ENCODE measurements at regions not wholly inside any gene's neighbourhood (a gene's known extent, or its start where the extent isn't known, plus 50 kb on each side); places are given as distances from the start of the nearest gene placed in this dataset.

GRCh38 chr2:57443086-57443485 is 603.5 kb upstream of the VRK2 start:
- Histone ChIP-seq H3K4me1 (ENCODE audit: control insufficient read depth, insufficient read depth, low read length) (peaks cover 16% of the 10 kb centered on the region), H3K27me3 (ENCODE audit: control insufficient read depth, insufficient read depth, low read length) (no peaks in the 10 kb centered on the region), H3K4me3 (ENCODE audit: low read length) (no peak overlapping the region), H3K9ac (ENCODE audit: low read depth, low read length) (no peak overlapping the region), H3K4me2 (ENCODE audit: low read length) (no peak overlapping the region), H3K9me3 (replicated peaks; ENCODE audit: low read length) (no peaks in the 10 kb centered on the region), H3K36me3 (ENCODE audit: insufficient read depth, low read length) (no peaks in the 10 kb centered on the region)

- Histone ChIP-seq H3K4me1 (ENCODE audit: control insufficient read depth, insufficient read depth, low read length) (peaks cover 16% of the 10 kb centered on the region), H3K4me3 (ENCODE audit: low read length) (no peak overlapping the region), H3K36me3 (ENCODE audit: insufficient read depth, low read length) (no peaks in the 10 kb centered on the region), H3K27me3 (ENCODE audit: control insufficient read depth, insufficient read depth, low read length) (no peaks in the 10 kb centered on the region), H3K9me3 (replicated peaks; ENCODE audit: low read length) (no peaks in the 10 kb centered on the region), H3K4me2 (ENCODE audit: low read length) (no peak overlapping the region), H3K9ac (ENCODE audit: low read depth, low read length) (no peak overlapping the region)
Measured at GRCh38 chr2:57443973-57444521, 602.6 kb upstream of the VRK2 start.

- H3K4me3 ChIP-seq (ENCODE audit: low read length): no peak overlapping the region
- no peaks in the 10 kb centered on the region for H3K9me3 ChIP-seq (replicated peaks; ENCODE audit: low read length)
- H3K27me3 ChIP-seq (ENCODE audit: control insufficient read depth, insufficient read depth, low read length): no peaks in the 10 kb centered on the region
- H3K9ac ChIP-seq (ENCODE audit: low read depth, low read length): no peak overlapping the region
- H3K4me1 ChIP-seq (ENCODE audit: control insufficient read depth, insufficient read depth, low read length): peaks cover 16% of the 10 kb centered on the region
- H3K36me3 ChIP-seq (ENCODE audit: insufficient read depth, low read length): no peaks in the 10 kb centered on the region
- no peak overlapping the region for H3K4me2 ChIP-seq (ENCODE audit: low read length)
Measured at GRCh38 chr2:57444752-57445430, 601.7 kb upstream of the VRK2 start.

GRCh38 chr2:57448816-57449215 is 597.8 kb upstream of the VRK2 start:
- Histone ChIP-seq H3K4me3 (ENCODE audit: low read length) (no peak overlapping the region), H3K9me3 (replicated peaks; ENCODE audit: low read length) (no peaks in the 10 kb centered on the region), H3K4me2 (ENCODE audit: low read length) (no peak overlapping the region), H3K27me3 (ENCODE audit: control insufficient read depth, insufficient read depth, low read length) (no peaks in the 10 kb centered on the region), H3K36me3 (ENCODE audit: insufficient read depth, low read length) (no peaks in the 10 kb centered on the region), H3K9ac (ENCODE audit: low read depth, low read length) (no peak overlapping the region), H3K4me1 (ENCODE audit: control insufficient read depth, insufficient read depth, low read length) (peaks cover 12% of the 10 kb centered on the region)

GRCh38 chr2:57450170-57450569 is 596.4 kb upstream of the VRK2 start:
- Histone ChIP-seq H3K9me3 (replicated peaks; ENCODE audit: low read length) (no peaks in the 10 kb centered on the region), H3K27me3 (ENCODE audit: control insufficient read depth, insufficient read depth, low read length) (no peaks in the 10 kb centered on the region), H3K36me3 (ENCODE audit: insufficient read depth, low read length) (no peaks in the 10 kb centered on the region), H3K4me2 (ENCODE audit: low read length) (no peak overlapping the region), H3K4me1 (ENCODE audit: control insufficient read depth, insufficient read depth, low read length) (no peaks in the 10 kb centered on the region), H3K9ac (ENCODE audit: low read depth, low read length) (no peak overlapping the region), H3K4me3 (ENCODE audit: low read length) (no peak overlapping the region)

- Histone ChIP-seq H3K9me3 (replicated peaks; ENCODE audit: low read length) (no peaks in the 10 kb centered on the region), H3K36me3 (ENCODE audit: insufficient read depth, low read length) (no peaks in the 10 kb centered on the region), H3K9ac (ENCODE audit: low read depth, low read length) (no peak overlapping the region), H3K4me3 (ENCODE audit: low read length) (no peak overlapping the region), H3K4me2 (ENCODE audit: low read length) (no peak overlapping the region), H3K27me3 (ENCODE audit: control insufficient read depth, insufficient read depth, low read length) (no peaks in the 10 kb centered on the region), H3K4me1 (ENCODE audit: control insufficient read depth, insufficient read depth, low read length) (no peaks in the 10 kb centered on the region)
Measured at GRCh38 chr2:57452634-57453033, 594.0 kb upstream of the VRK2 start.

- no peaks in the 10 kb centered on the region for H3K4me1 ChIP-seq (ENCODE audit: control insufficient read depth, insufficient read depth, low read length)
- H3K36me3 ChIP-seq (ENCODE audit: insufficient read depth, low read length): no peaks in the 10 kb centered on the region
- H3K27me3 ChIP-seq (ENCODE audit: control insufficient read depth, insufficient read depth, low read length): no peaks in the 10 kb centered on the region
- H3K9ac ChIP-seq (ENCODE audit: low read depth, low read length): no peak overlapping the region
- H3K4me3 ChIP-seq (ENCODE audit: low read length): no peak overlapping the region
- H3K9me3 ChIP-seq (replicated peaks; ENCODE audit: low read length): no peaks in the 10 kb centered on the region
- no peak overlapping the region for H3K4me2 ChIP-seq (ENCODE audit: low read length)
Measured at GRCh38 chr2:57453945-57454344, 592.7 kb upstream of the VRK2 start.

- H3K27me3 ChIP-seq (ENCODE audit: control insufficient read depth, insufficient read depth, low read length): no peaks in the 10 kb centered on the region
- H3K4me1 ChIP-seq (ENCODE audit: control insufficient read depth, insufficient read depth, low read length): no peaks in the 10 kb centered on the region
- no peaks in the 10 kb centered on the region for H3K9me3 ChIP-seq (replicated peaks; ENCODE audit: low read length)
- no peaks in the 10 kb centered on the region for H3K36me3 ChIP-seq (ENCODE audit: insufficient read depth, low read length)
- H3K4me2 ChIP-seq (ENCODE audit: low read length): no peak overlapping the region
- H3K9ac ChIP-seq (ENCODE audit: low read depth, low read length): no peak overlapping the region
- no peak overlapping the region for H3K4me3 ChIP-seq (ENCODE audit: low read length)
Measured at GRCh38 chr2:57460396-57461276, 586.0 kb upstream of the VRK2 start.

- Histone ChIP-seq H3K4me2 (ENCODE audit: low read length) (no peak overlapping the region), H3K36me3 (ENCODE audit: insufficient read depth, low read length) (no peaks in the 10 kb centered on the region), H3K9ac (ENCODE audit: low read depth, low read length) (no peak overlapping the region), H3K4me1 (ENCODE audit: control insufficient read depth, insufficient read depth, low read length) (no peaks in the 10 kb centered on the region), H3K4me3 (ENCODE audit: low read length) (no peak overlapping the region), H3K27me3 (ENCODE audit: control insufficient read depth, insufficient read depth, low read length) (no peaks in the 10 kb centered on the region), H3K9me3 (replicated peaks; ENCODE audit: low read length) (no peaks in the 10 kb centered on the region)
Measured at GRCh38 chr2:57461624-57462023, 585.0 kb upstream of the VRK2 start.

GRCh38 chr2:57465067-57465466 is 581.5 kb upstream of the VRK2 start:
- Histone ChIP-seq H3K4me1 (ENCODE audit: control insufficient read depth, insufficient read depth, low read length) (no peaks in the 10 kb centered on the region), H3K36me3 (ENCODE audit: insufficient read depth, low read length) (no peaks in the 10 kb centered on the region), H3K4me2 (ENCODE audit: low read length) (no peak overlapping the region), H3K4me3 (ENCODE audit: low read length) (no peak overlapping the region), H3K9me3 (replicated peaks; ENCODE audit: low read length) (no peaks in the 10 kb centered on the region), H3K27me3 (ENCODE audit: control insufficient read depth, insufficient read depth, low read length) (no peaks in the 10 kb centered on the region), H3K9ac (ENCODE audit: low read depth, low read length) (no peak overlapping the region)

- Histone ChIP-seq H3K4me3 (ENCODE audit: low read length) (no peak overlapping the region), H3K4me1 (ENCODE audit: control insufficient read depth, insufficient read depth, low read length) (no peaks in the 10 kb centered on the region), H3K9ac (ENCODE audit: low read depth, low read length) (no peak overlapping the region), H3K36me3 (ENCODE audit: insufficient read depth, low read length) (no peaks in the 10 kb centered on the region), H3K27me3 (ENCODE audit: control insufficient read depth, insufficient read depth, low read length) (no peaks in the 10 kb centered on the region), H3K4me2 (ENCODE audit: low read length) (no peak overlapping the region), H3K9me3 (replicated peaks; ENCODE audit: low read length) (no peaks in the 10 kb centered on the region)
Measured at GRCh38 chr2:57465967-57466366, 580.6 kb upstream of the VRK2 start.
